ENCODE measurements at regions not wholly inside any gene's neighbourhood (a gene's known extent, or its start where the extent isn't known, plus 50 kb on each side); places are given as distances from the start of the nearest gene placed in this dataset.
A peak's percentile ranks its signal among the peaks of the same experiment; 100 is the strongest.

GRCh38 chr1:232131715-232132391, 498.1 kb downstream of the SIPA1L2 start:
- Histone ChIP-seq H2BK12ac (ENCODE audit: low read depth, low read length) (no peak overlapping the region), H3K27ac (ENCODE audit: low read depth, low read length) (peak overlapping the region; percentile 37; the same call in 1 of the 2 replicates), H4K5ac (ENCODE audit: insufficient read length, low read depth, low read length) (no peak overlapping the region), H3K23me2 (ENCODE audit: low read depth, low read length) (0 out of 2 replicates have a peak, but pooled peaks cover 3% of the 10 kb centered on the region), H3K23ac (ENCODE audit: insufficient read length) (no peak overlapping the region), H3K9ac (replicated peaks in 1 of 4; ENCODE audit: extremely low read depth in 1 of 4, low read depth in 3 of 4, low read length in 3 of 4) (no peak overlapping the region), H2BK120ac (replicated peaks; ENCODE audit: low read depth, low read length) (no peak overlapping the region), H3K9me3 (ENCODE audit: insufficient read depth in 2 of 2, low read depth in 1 of 2, low read length in 1 of 2) (no peaks in the 10 kb centered on the region), H3K56ac (replicated peaks; ENCODE audit: insufficient read length, low read depth, low read length) (no peak overlapping the region), H3K79me2 (ENCODE audit: control insufficient read depth in 1 of 2, insufficient read depth in 2 of 2, low read length in 2 of 2) (peaks cover 12 to 94% of the 10 kb centered on the region in 2 experiments; a peak in 3 of 4 replicates), H3K4me1 (replicated peaks in 1 of 4; ENCODE audit: control insufficient read depth in 3 of 4, insufficient read depth in 4 of 4, low read length in 3 of 4) (peaks cover 8 to 38% (median 34%) of the 10 kb centered on the region in 4 experiments), H3K14ac (ENCODE audit: insufficient read length) (no peak overlapping the region), H2BK20ac (ENCODE audit: low read length) (no peak overlapping the region), H4K8ac (ENCODE audit: extremely low read depth, insufficient read depth, low read length) (no peak overlapping the region), H3K36me3 (ENCODE audit: control insufficient read depth in 2 of 4, insufficient read depth in 4 of 4, low read length in 3 of 4) (peaks cover 0 to 84% (median 27%) of the 10 kb centered on the region in 4 experiments; a peak in 6 of 8 replicates), H2AFZ (ENCODE audit: low read length) (no peak overlapping the region), H2BK5ac (ENCODE audit: low read depth, low read length) (no peak overlapping the region; the same call in 1 of the 2 replicates), H4K91ac (replicated peaks; ENCODE audit: insufficient read length, low read length) (peak overlapping the region; percentile 52), H3K18ac (ENCODE audit: extremely low read depth, low read length) (peak overlapping the region; percentile 19; the same call in 1 of the 2 replicates), H3K4ac (replicated peaks; ENCODE audit: insufficient read length, low read depth, low read length) (no peak overlapping the region), H3K27me3 (replicated peaks in 1 of 4; ENCODE audit: control insufficient read depth in 3 of 4, extremely low read depth in 1 of 4, insufficient read depth in 3 of 4, low read length in 3 of 4) (no peaks in the 10 kb centered on the region), H4K20me1 (replicated peaks in 1 of 2; ENCODE audit: control insufficient read depth in 1 of 2, insufficient read depth in 2 of 2, low read length in 2 of 2) (peaks cover 31 to 34% of the 10 kb centered on the region in 2 experiments), H2AK5ac (ENCODE audit: low read depth, low read length) (no peak overlapping the region), H3K4me2 (ENCODE audit: insufficient read depth in 1 of 2, low read depth in 2 of 2, low read length in 2 of 2) (peak overlapping the region; percentile 22 to 25; a peak in 3 of 4 replicates), H3K79me1 (ENCODE audit: low read depth, low read length) (peaks cover 4% of the 10 kb centered on the region; the same call in 1 of the 2 replicates), H3K4me3 (ENCODE audit: extremely low read depth in 1 of 4, insufficient read depth in 2 of 4, low read depth in 3 of 4, low read length in 4 of 4) (peak overlapping the region in 1 of 4 experiments; percentile 20; a peak in 1 of 8 replicates), H2BK15ac (ENCODE audit: low read length) (no peak overlapping the region)
- ChIA-PET CTCF (ENCODE audit: partially characterized antibody) (interaction anchor here (0.7 to 2.1 kb wide), 3 partner anchors 16 to 264 kb away, joined by 3 to 4 read pairs (median 4); no protein-coding TSS in a partner anchor), POLR2A (ENCODE audit: partially characterized antibody) (interaction anchor here (0.8 to 11.2 kb wide), 12 partner anchors 9 to 205 kb away, joined by 3 to 126 read pairs (median 4); no protein-coding TSS in a partner anchor)
- DNase-seq (ENCODE audit: low read depth in 1 of 2, low spot score in 2 of 2) (no peak), FAIRE-seq (no peak)
- 71% methylated on average over 1 of the region's 1 CpG; no CpG with 5 or more reads in 1 of the 2 experiments for WGBS, 2 experiments (ENCODE audit: extremely low coverage in 1 of 2, insufficient coverage in 1 of 2, insufficient read length in 1 of 2, insufficient replicate concordance in 2 of 2, low coverage in 1 of 2, low lambda C conversion rate in 2 of 2, missing lambda C conversion rate in 1 of 2)
- TF ChIP-seq TEAD4 (IDR thresholded peaks at IDR 0.05; ENCODE audit: low read depth, low read length) (no peak), TAF7 (optimal IDR thresholded peaks at IDR 0.05; ENCODE audit: borderline replicate concordance, low read depth, low read length) (no peak), JUND (IDR thresholded peaks at IDR 0.05; ENCODE audit: low read length) (no peak), MAFK (IDR thresholded peaks at IDR 0.05; ENCODE audit: low read depth, low read length) (no peak), JUN (IDR thresholded peaks at IDR 0.05; ENCODE audit: low read depth, low read length) (no peak), POLR2AphosphoS5 (IDR thresholded peaks at IDR 0.05; ENCODE audit: low read depth, low read length) (peak; percentile 73), RNF2 (IDR thresholded peaks at IDR 0.05; ENCODE audit: borderline replicate concordance, low read depth, low read length, missing control alignments, poor library complexity, severe bottlenecking) (no peak), NANOG (IDR thresholded peaks at IDR 0.05; ENCODE audit: insufficient read depth, low read depth, low read length, poor library complexity, severe bottlenecking) (no peak), TBP (IDR thresholded peaks at IDR 0.05; ENCODE audit: low read depth, low read length) (no peak), POLR2A (IDR thresholded peaks at IDR 0.05; ENCODE audit: control extremely low read depth in 1 of 2, low read depth in 2 of 2, low read length in 2 of 2) (peak in 1 of 2 experiments; percentile 23; a peak in 1 of 3 replicates), CBX5 (IDR thresholded peaks at IDR 0.05; ENCODE audit: low read depth, low read length) (no peak), BCL11A (IDR thresholded peaks at IDR 0.05; ENCODE audit: low read depth in 2 of 2, low read length in 2 of 2) (no peak), EGR1 (IDR thresholded peaks at IDR 0.05; ENCODE audit: borderline replicate concordance, low read depth, low read length) (no peak)

Measured in H1 (cell line).